RCC 7860 (cell line): ENCODE measurements at regions not wholly inside any gene's neighbourhood (a gene's known extent, or its start where the extent isn't known, plus 50 kb on each side); places are given as distances from the start of the nearest gene placed in this dataset.

Experiments used
- DNase-seq: peaks from one replicate; pipeline ENCODE4 v3.0.0-alpha.2; 2015; ENCODE audit warnings: low spot score
- FAIRE-seq: peaks from 2 replicates; lab custom pipeline; 2012; peaks lifted over from hg19 to GRCh38; lab: Jason Lieb, UNC

DNA sequence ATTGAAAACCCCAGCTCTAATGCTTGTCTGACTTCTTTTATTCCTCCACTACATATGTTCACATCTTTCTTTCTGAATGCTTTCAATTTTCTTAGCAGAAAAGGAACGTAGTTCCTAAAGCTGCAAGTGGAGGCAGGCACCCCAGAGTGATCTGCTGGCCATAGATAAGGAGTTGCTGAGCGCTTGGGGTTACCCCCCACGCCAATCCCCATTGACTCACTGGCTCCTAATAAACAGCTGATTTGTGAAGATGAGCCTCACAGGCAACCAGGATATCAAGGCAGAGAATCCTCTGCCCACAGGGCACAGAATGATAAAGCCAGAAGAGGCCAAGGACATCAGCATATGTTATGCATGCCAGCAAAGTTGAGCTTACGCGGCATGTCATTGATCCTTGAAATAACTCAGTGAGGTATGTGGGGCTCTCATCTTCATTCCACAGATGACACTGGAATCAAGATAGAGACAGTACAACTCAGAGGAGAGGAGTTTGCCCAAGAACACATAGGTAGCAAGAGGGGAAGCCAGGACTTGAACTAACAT lies 129.1 kb upstream of the PTPRT start:
- DNase-seq (no peak), FAIRE-seq (no peak)

- DNase-seq, result no peak
- no peak for FAIRE-seq
These were observed 126.6 kb upstream of the PTPRT start for GRCh38 chr20:43316271-43316670.

- DNase-seq, result no peak
- no peak for FAIRE-seq
These were observed 119.6 kb upstream of the PTPRT start for GRCh38 chr20:43309266-43309665.

- no peak for DNase-seq
- no peak for FAIRE-seq
These were observed 117.1 kb upstream of the PTPRT start for GRCh38 chr20:43306837-43307236.

- DNase-seq (no peak), FAIRE-seq (no peak)
These were observed 116.0 kb upstream of the PTPRT start for GRCh38 chr20:43305749-43306148.

DNA sequence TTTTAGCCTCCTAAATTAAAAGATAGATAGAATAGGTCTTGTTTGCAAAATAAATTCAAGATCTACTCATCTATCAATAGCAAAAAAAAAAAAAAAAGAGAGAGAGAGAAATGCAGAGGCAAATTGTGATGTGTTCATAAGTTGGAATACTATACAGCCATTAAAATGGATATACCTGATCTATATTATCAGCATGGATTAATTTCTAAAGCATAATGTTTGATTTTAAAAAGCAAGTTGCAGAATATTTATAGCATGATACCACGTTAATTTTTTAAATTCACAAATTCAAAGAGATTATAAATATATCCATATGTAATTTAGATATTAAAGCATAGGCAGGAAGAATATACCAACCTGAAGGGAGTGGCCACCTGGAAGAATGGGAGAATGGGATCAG lies 114.9 kb upstream of the PTPRT start:
- no peak for DNase-seq
- FAIRE-seq, result no peak

GRCh38 chr20:43302936-43303335 lies 113.2 kb upstream of the PTPRT start:
- FAIRE-seq, result no peak
- no peak for DNase-seq

- FAIRE-seq (no peak), DNase-seq (no peak)
These were observed 111.2 kb upstream of the PTPRT start for GRCh38 chr20:43300901-43301300.

DNA sequence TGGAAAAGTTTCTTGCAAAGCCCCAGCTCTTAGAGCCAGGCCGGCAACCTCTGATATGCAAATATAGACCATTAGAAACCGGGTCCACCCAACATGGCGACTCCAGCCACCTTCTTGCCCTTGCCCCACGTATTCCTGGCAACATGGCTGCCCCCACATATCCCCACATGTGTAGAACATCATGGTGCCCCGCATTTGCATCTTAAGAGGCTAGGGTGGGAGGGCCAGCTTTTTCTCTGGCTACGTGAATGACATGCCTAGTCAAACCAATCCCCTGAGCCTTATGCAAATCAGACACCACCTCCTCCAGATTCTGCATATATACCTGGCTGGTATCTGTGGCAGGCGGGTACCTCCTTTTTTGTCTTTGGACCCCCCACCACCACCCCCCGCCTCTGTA lies 106.1 kb upstream of the PTPRT start:
- no peak for DNase-seq
- FAIRE-seq, result no peak

DNA sequence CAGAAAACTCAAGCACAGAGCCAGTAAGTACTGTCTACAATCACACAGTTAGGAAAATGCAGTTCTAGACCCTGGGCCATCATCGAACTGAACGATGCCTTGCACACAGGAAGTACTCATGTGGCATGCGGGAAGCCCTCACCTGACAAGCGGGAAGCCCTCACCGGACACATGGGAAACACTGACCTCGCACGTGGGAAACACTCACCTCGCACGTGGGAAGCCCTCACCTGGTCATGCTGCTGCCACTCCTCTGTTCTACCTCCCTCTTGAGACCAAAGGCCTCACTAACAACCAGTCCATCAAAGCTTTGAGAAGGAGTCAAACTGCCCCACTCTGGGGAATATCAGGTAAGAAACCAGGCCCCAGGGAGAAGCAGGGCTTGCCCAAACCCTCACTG lies 105.6 kb upstream of the PTPRT start:
- DNase-seq (no peak), FAIRE-seq (no peak)

DNA sequence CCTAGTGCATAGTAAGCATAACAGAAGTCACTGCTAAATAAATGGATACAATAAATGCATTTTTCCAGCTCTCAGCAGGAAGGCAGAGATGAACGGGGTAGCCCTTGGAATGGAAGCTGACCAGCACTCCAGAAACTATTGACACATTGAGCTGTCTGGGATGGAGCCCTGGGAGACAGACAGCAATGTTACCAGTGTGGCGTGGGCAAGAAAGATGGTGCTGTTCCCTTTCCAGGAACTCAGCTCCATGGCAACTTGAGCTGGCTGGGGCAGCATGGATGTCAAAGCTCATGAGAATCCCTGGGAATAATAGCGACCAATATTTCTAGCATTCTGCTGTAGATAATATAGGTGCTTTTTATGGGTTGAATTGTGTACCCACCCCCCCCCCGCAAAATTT lies 104.3 kb upstream of the PTPRT start:
- DNase-seq (no peak), FAIRE-seq (no peak)

- DNase-seq (no peak), FAIRE-seq (no peak)
These were observed 103.5 kb upstream of the PTPRT start for GRCh38 chr20:43293068-43293786.

DNA sequence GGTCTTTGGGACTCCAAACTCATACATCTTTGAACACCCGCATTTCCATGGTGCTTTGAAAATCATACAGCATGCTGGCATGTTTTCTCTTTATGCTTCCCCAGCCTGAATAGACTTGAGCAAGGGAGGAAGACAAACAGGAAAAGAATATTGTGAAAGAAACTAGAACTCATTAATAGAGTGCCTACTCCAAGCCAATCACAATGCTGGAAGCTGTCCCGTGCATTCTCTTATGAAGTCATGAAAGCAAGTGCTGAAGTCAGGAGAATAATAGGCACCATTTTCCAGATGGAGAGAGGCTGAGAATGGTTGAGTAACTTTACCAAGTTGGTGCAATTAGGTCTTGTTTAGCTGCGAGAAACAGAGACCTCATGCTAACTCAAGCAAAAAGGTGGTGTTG lies 102.5 kb upstream of the PTPRT start:
- DNase-seq, result no peak

DNA sequence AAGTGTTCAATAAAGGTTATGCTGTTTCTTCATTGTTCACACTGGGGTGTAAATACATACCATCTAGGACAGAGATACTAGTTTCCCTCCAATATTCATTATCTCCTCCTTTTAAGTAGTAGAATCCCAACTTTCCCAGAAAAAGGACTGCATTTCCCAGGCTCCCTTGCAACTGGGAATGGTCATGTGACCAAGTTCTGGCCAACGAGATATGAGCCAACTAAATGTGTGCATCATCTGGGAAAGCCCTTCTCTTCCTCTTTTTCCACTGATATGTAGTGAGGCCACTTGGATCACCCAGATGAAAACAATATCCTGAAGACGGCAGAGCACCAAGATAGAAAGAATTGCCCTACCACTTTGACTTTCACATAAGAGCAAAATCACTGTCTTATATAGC lies 97.9 kb upstream of the PTPRT start:
- FAIRE-seq, result no peak
- DNase-seq, result no peak

More for the DNA sequence above, 102.5 kb upstream of the PTPRT start:
- FAIRE-seq, result no peak

GRCh38 chr20:43285170-43285569 lies 95.5 kb upstream of the PTPRT start:
- FAIRE-seq (no peak), DNase-seq (no peak)

GRCh38 chr20:43284486-43284885 lies 94.8 kb upstream of the PTPRT start:
- no peak for DNase-seq
- FAIRE-seq, result no peak

GRCh38 chr20:43283126-43283525 lies 93.4 kb upstream of the PTPRT start:
- no peak for DNase-seq
- no peak for FAIRE-seq

DNA sequence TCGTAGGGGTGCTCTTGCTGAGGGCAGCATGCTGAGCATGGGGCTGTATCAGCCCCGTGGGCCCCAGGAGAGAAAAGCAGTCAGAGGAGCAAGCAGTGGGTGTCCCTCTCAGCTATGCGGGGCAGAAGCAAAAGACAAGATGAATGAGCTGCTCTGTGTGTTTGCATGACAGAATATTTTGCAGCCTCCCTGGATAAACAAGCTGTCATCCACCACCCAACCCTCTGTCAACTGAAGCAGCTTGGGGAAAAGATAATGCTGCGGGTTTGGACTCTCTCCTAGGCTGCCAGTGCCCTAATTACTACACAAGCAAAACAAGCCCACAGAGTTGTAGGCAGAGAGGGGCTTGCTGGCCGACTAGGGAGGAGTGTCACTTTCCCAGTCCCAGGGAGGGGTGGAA lies 82.3 kb upstream of the PTPRT start:
- DNase-seq (no peak), FAIRE-seq (no peak)

DNA sequence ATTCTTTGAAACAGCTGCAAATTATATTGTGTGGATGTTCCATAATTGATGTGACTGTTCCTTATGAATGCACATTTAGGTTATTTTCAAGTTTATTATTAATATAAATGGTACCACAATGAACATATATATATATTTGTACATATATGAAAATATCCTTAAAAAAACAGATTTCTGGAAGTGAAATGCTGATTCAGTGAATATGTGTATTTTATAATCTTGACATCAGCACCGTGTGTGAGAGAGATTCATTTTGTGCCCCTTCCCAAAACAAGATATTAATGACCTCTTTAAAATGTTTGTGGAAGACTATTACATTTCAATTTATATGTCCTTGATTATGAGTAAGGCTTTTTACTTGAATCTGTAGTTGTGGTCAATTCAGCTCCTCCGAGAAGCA lies 75.7 kb upstream of the PTPRT start:
- FAIRE-seq (no peak), DNase-seq (no peak)

- no peak for FAIRE-seq
These were observed 73.5 kb upstream of the PTPRT start for GRCh38 chr20:43263226-43263625.

DNA sequence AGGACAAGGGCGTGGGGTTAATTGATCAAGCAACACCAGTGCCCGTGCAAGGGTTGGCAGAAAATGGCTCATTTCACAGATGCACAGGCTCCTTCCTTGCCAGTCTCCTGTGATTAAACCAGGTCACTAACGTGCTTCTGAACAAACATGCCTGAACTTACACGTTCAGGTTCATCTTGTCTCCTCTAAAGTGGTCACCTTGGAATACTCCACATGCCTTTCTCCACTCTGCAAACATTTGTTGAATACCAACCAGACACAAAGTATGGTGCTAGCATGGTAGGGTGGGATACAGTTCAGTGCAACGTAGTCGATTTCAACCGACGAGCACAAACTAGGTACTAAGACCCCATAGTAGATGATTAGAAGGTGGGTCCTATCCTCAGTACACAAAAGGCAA lies 72.6 kb upstream of the PTPRT start:
- DNase-seq (no peak), FAIRE-seq (no peak)

More at GRCh38 chr20:43263226-43263625, 73.5 kb upstream of the PTPRT start:
- no peak for DNase-seq

- DNase-seq, result no peak
- FAIRE-seq, result no peak
These were observed 66.2 kb upstream of the PTPRT start for GRCh38 chr20:43255877-43256276.

GRCh38 chr20:43252761-43253160 lies 63.1 kb upstream of the PTPRT start:
- FAIRE-seq, result no peak

More at GRCh38 chr20:43252761-43253160, 63.1 kb upstream of the PTPRT start:
- DNase-seq, result no peak
